ENCODE measurements at regions not wholly inside any gene's neighbourhood (a gene's known extent, or its start where the extent isn't known, plus 50 kb on each side); places are given as distances from the start of the nearest gene placed in this dataset.
"Not testable (repeated sequence)": the region's sequence is repeated elsewhere in the genome, so short reads cannot be mapped to it uniquely, and the experiment has no call there.

DNA sequence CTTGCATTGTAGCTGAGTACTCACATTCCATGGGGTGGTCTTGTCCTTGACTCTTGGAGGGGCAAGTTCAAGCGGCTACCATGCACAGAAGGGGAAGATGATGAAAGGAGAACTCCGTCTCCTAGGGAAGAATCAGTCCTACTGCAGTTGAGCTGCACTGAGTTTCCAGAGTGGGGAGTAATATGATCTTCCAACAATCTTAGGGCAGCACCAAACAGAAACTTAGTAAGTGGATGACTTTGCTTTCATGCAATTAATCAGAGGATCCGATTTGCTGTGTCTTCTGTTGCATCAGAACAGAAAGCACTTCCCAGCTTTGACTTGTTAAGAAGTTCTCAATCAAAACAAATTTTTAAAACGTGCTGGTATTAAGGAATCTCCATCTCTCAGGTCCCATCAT lies 2727.6 kb upstream of the TPTE start:
- DNase-seq; H3K36me3 ChIP-seq; H3K4me1 ChIP-seq; H3K27me3 ChIP-seq; H3K9me3 ChIP-seq; H3K4me3 ChIP-seq; intact Hi-C loops (cut with DNase I); H3K27ac ChIP-seq: not testable (repeated sequence)
- no CpG with 5 or more reads among the region's 4 CpGs for WGBS, 2 donors

DNA sequence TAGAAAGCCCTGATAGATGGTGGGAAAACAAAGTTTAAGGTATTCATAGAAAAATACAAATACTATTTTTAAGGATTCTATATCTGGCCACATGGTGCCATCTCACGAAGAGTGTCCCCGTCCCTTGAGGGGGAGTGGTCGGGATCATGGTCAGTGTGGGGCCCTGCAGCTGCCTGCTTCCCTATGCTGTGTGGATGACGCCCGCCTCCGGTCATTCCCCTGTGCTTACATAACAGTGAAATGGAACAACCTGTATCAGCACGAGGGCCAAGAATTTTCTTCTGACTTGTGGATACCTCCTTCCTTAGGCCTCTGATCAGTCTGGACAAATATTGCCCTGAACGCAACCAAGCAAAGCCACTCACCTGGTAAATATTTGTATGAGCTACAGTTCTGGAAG lies 2724.1 kb upstream of the TPTE start:
- WGBS, 2 donors = no CpG with 5 or more reads among the region's 8 CpGs
- H3K27ac ChIP-seq; DNase-seq; H3K4me3 ChIP-seq; H3K9me3 ChIP-seq; H3K4me1 ChIP-seq; H3K27me3 ChIP-seq; intact Hi-C loops (cut with DNase I); H3K36me3 ChIP-seq: not testable (repeated sequence)

DNA sequence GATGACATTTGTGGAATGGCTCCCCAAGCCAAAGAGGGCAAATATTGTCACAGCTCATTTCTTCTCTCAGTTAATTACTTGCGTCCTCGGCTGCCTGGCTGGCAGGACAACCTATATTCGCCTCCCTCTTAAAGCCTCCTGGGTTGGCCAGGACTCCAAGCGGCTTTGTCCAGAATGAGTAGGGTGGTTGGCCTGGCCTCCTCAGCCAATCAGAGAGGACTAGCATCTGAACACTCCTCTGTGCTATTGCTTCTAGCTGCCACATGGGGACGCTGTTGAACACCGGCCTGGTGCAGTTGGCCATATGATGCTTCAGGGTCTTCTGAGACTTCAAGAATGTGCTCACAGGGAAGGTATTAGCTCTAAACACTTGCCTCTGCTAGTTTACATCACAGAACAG lies 2722.9 kb upstream of the TPTE start:
- H3K4me1 ChIP-seq; H3K4me3 ChIP-seq; DNase-seq; intact Hi-C loops (cut with DNase I); H3K36me3 ChIP-seq; H3K27me3 ChIP-seq; H3K9me3 ChIP-seq; H3K27ac ChIP-seq: not testable (repeated sequence)
- 61 to 70% methylated on average over 2 of the region's 6 CpGs for WGBS, 2 donors

DNA sequence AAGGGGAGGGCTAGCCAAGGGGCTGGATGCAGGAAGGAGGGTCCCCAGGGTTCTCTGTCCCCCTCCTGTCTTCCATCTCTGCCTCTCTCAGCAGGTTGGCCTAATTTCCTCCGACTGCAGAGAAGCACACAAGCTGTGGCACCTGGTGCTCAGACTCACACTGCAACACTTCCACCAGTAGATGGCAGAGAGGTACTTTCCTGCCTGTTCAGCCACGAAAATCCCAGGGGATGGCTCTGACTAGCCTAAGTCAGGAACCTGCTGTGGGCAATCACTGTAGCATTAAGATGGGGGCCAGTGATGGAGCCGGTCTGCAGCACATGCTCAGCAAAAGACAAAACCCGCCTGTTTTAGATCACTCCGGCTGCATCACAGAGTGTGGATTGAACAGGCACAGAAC lies 2721.7 kb upstream of the TPTE start:
- H3K4me3 ChIP-seq; H3K4me1 ChIP-seq; intact Hi-C loops (cut with DNase I); DNase-seq; H3K36me3 ChIP-seq; H3K27me3 ChIP-seq; H3K9me3 ChIP-seq; H3K27ac ChIP-seq: not testable (repeated sequence)
- no CpG with 5 or more reads among the region's 5 CpGs for WGBS, 2 donors

DNA sequence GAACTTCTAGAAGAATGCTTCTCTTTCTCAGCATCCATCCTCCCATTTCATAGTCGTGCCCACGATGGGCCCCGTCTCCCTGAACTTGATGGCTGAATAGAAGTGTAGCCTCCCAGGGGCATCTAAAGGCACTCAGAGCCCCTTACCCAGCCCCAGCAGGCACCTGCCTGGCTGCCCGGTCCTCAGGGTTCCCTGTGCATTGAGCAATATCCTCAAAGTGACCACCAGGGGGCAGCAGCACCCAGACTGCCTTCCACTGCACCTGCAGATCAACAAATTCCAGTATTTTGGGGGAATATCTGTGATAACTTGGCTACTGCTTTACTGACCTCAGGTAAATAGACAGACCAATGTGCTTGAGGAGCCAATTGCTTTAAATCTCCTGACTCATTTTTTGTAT lies 2707.9 kb upstream of the TPTE start:
- intact Hi-C loops (cut with DNase I); H3K27me3 ChIP-seq; DNase-seq; H3K4me1 ChIP-seq; H3K27ac ChIP-seq; H3K9me3 ChIP-seq; H3K4me3 ChIP-seq; H3K36me3 ChIP-seq: not testable (repeated sequence)
- WGBS, 2 donors = no CpG with 5 or more reads among the region's 4 CpGs

DNA sequence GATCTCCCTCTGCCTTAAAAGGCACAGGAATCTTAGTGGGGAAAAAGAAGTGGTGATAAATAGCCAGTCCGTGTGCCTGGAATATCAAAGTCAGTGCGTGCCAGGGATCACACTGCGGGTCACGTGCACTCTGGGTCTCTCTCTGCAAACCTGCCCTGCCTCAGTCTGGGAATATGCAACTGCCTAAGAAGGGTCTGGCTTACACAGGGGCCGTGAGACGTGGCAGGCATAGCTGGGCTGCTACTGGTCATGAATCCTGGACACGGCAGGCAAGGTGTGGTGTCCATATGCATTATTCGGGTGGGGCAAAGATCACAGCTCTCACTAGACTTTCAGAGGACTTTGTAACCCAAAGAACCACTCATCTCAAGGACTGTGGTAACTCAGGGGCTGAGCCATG lies 2704.4 kb upstream of the TPTE start:
- intact Hi-C loops (cut with DNase I); DNase-seq; H3K27ac ChIP-seq; H3K9me3 ChIP-seq; H3K27me3 ChIP-seq; H3K36me3 ChIP-seq; H3K4me1 ChIP-seq; H3K4me3 ChIP-seq: not testable (repeated sequence)
- WGBS, 2 donors = no CpG with 5 or more reads among the region's 8 CpGs

DNA sequence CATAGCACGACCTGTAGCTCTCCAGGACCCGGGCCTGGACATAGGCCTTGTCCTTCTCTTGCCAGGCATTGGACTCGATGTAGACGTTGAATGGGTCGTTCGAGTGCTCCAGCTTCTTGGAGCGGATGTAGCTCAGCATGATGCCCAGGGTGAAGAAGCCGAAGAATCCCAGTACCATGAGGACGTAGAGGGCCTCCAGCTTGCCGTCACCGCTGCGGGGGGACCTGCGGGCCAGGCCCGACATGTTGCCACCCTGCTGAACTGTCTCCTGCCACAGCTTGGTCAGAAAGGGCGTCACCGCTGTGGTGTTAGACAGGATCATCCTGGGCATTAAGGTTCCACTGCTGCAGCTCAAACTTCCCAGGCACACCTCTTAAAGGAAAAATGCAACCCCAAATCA lies 2702.1 kb upstream of the TPTE start:
- H3K27me3 ChIP-seq; H3K4me3 ChIP-seq; H3K9me3 ChIP-seq; H3K36me3 ChIP-seq; intact Hi-C loops (cut with DNase I); H3K27ac ChIP-seq; H3K4me1 ChIP-seq; DNase-seq: not testable (repeated sequence)
- 95 to 98% methylated on average over 6 to 10 of the region's 16 CpGs for WGBS, 2 donors

DNA sequence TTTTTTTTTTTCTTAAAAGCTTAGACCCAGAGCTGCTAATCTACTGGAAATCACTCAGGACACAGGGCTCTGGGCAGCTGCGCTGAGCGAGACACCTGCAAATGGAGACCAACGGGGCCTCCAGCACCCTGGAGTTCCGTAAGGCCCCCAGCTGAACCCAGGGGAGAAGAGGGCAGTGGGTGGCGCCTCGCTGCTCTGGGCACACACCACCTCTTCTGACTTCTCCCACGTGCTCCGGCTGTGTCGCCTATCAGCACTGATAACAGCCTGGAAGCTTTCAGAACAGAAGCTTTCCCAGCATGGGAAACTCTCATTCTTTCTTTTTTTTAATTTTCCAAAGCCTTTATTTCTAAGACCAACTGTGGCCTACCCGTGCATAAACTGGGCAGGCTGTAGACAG lies 2695.8 kb upstream of the TPTE start:
- no CpG with 5 or more reads among the region's 10 CpGs for WGBS, 2 donors
- intact Hi-C loops (cut with DNase I) = not testable (repeated sequence)

DNA sequence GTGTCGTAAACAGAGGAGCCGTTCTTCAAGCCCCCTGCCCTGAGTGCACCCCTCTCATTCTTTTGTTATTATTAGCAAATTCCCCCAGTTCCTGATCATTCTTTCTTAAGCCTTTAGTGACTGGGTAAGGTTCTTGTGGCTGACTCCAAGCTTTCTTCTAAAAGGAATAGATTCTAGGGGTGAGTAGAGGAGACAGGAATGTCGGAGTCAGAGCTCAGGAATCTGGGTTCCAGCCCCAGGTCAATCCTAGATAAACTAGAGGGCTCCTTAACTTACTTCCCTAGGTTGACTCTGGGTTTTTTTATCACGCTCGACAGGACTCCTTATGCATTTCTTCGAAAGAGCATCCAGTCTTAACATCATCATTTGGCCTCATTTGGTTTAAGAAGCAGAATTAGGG lies 2695.2 kb upstream of the TPTE start:
- WGBS, 2 donors = no CpG with 5 or more reads among the region's 6 CpGs
- H3K36me3 ChIP-seq; intact Hi-C loops (cut with DNase I); H3K4me1 ChIP-seq; DNase-seq; H3K4me3 ChIP-seq; H3K27me3 ChIP-seq; H3K27ac ChIP-seq; H3K9me3 ChIP-seq: not testable (repeated sequence)

More for the DNA sequence above, 2695.8 kb upstream of the TPTE start:
- not testable (repeated sequence) for H3K9me3 ChIP-seq, H3K27ac ChIP-seq, H3K27me3 ChIP-seq, H3K4me3 ChIP-seq, DNase-seq, H3K4me1 ChIP-seq, H3K36me3 ChIP-seq

DNA sequence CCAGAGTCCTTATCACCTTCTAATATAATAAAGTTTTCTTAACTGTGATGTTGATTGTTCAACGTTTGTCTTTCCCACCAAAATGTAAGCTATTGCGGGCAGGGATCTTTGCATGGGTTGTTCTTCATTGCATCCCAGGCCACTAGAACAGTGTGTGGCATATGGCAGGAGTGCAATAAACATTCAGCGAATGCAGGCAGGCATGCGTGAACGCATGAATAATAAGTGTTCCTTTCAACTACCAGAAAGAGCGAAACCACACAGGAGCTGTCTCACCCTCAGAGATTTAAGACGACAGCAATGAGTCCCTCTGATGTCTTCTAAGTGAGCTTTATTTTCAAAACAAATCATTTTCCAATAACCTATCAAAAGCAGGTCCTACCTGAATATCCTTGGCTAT lies 2693.1 kb upstream of the TPTE start:
- H3K27ac ChIP-seq; H3K27me3 ChIP-seq; H3K9me3 ChIP-seq; H3K36me3 ChIP-seq; intact Hi-C loops (cut with DNase I); H3K4me3 ChIP-seq; H3K4me1 ChIP-seq; DNase-seq: not testable (repeated sequence)
- no CpG with 5 or more reads among the region's 7 CpGs for WGBS, 2 donors

DNA sequence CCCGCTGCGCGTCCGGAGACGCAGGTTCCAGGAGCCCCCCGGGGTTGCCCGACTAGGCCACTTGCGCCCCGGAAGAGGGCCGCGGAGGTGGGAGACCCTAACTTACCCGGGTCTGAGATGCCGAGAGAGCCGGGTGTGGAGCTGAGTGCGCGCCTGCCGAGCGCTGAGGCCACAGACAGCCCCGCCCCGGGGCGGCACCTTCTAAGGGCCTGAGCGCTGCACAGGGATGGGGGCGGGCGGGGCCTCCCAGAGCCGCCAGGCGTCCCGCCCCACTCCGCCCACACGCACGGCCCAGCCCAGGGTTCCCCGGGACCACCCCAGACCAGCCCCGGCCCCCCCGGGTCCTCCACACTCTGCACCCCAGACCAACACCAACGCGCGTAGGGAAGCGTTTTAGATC lies 2692.0 kb upstream of the TPTE start:
- H3K27me3 ChIP-seq; H3K36me3 ChIP-seq; H3K4me1 ChIP-seq; DNase-seq; H3K4me3 ChIP-seq; H3K27ac ChIP-seq; H3K9me3 ChIP-seq; intact Hi-C loops (cut with DNase I): not testable (repeated sequence)
- no CpG with 5 or more reads among the region's 37 CpGs for WGBS, 2 donors

DNA sequence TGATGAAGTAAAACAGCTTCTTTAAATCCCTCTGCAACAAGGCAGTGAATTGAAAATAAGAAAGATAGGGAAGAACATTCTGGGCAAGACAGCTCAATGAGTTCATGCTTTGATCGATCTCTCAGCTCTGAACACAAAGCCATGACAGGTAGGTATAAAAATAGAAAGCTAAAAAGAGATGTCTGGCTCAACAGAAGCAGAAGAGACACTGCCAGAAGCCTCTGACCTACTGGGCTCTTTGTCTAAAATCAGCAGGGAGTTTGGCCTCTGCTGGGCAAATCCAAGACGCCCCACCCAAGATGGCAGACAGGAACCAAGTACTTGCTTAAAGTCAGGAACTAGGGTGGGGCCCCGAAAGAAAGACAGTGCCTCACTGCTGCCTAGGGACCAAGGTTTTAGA lies 2684.1 kb upstream of the TPTE start:
- H3K27ac ChIP-seq; H3K4me3 ChIP-seq; DNase-seq; H3K9me3 ChIP-seq; intact Hi-C loops (cut with DNase I); H3K36me3 ChIP-seq; H3K4me1 ChIP-seq; H3K27me3 ChIP-seq: not testable (repeated sequence)
- WGBS, 2 donors = no CpG with 5 or more reads among the region's 3 CpGs

DNA sequence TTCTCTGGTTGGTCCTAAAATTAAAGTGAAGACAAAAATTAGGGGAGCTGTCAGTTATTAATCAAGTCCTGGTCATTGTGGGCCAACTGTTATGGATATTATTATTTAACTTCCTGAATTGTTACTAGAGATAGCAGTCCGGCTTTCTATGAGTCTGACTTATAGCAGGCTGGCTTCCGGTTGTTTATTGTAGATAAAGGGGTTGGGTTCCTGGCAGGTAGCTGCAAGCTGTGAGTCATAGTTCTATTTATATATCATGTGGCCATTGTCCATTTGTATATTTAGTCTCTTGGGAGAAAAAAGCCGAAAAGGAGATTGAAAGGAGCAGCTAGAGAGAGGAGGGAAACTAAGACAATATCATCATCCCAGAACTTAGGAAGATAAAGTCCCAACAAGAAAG lies 2668.0 kb upstream of the TPTE start:
- H3K9me3 ChIP-seq; H3K4me3 ChIP-seq; H3K4me1 ChIP-seq; DNase-seq; H3K27me3 ChIP-seq; H3K27ac ChIP-seq; intact Hi-C loops (cut with DNase I); H3K36me3 ChIP-seq: not testable (repeated sequence)
- no CpG with 5 or more reads among the region's 3 CpGs for WGBS, 2 donors

DNA sequence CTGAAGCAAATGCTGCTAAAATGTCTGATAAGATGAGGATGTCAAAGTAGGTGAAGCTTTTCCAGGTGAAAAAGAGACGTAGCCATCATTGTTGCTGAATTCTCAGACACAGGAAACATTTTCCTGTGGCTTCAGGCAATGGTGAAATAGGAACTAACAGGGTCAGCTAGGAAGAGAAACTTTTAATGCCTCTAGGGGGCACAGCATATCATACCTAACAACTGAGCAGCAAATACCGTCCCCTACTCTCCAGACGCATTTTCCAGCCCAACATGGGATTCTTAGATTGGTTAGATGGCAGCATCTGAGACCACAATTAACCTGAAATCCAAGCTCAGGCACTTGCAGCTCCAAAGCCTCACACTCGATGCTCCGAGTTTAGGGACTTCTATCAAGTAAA lies 2667.5 kb upstream of the TPTE start:
- H3K27ac ChIP-seq; H3K27me3 ChIP-seq; intact Hi-C loops (cut with DNase I); H3K9me3 ChIP-seq; H3K36me3 ChIP-seq; H3K4me3 ChIP-seq; H3K4me1 ChIP-seq; DNase-seq: not testable (repeated sequence)
- no CpG with 5 or more reads among the region's 5 CpGs for WGBS, 2 donors

Data from sigmoid colon (tissue), 6 donors.